Thyroid gland (tissue), 4 donors: ENCODE measurements at regions not wholly inside any gene's neighbourhood (a gene's known extent, or its start where the extent isn't known, plus 50 kb on each side); places are given as distances from the start of the nearest gene placed in this dataset.

Source experiments
- DNase-seq, 2 donors: peaks; one replicate each; pipeline ENCODE4 v3.0.0-alpha.2; 2019
- H3K27ac ChIP-seq, 3 donors: fragments of 200-600 bp; sonication (generic); 1 replicate in 2 of 3; 2 replicates in 1 of 3; pipeline ENCODE4 v1.5.1; 2016 to 2019; ENCODE audit warnings: mild to moderate bottlenecking in 1 of 3, moderate library complexity in 1 of 3
- H3K27me3 ChIP-seq: fragments of 200-600 bp; sonication (generic); one replicate; pipeline ENCODE4 v1.5.1; 2019
- H3K36me3 ChIP-seq, 2 donors: fragments of 200-600 bp; sonication (generic); one replicate each; pipeline ENCODE4 v1.5.1; 2016 to 2019
- H3K4me1 ChIP-seq, 2 donors: fragments of 200-600 bp; sonication (generic); one replicate each; pipeline ENCODE4 v1.5.1; 2017 to 2019
- H3K4me3 ChIP-seq, 3 donors: fragments of 200-600 bp; sonication (generic); replicated peaks in 1 of 3; 1 replicate in 2 of 3; 2 replicates in 1 of 3; pipeline ENCODE4 v1.5.1; 2016; ENCODE audit warnings: mild to moderate bottlenecking in 1 of 3
- H3K9me3 ChIP-seq: fragments of 200-600 bp; sonication (generic); one replicate; pipeline ENCODE4 v1.5.1; 2017
- CTCF ChIP-seq, 6 experiments: fragments of 200-600 bp in 3 of 6; fragments of 450-650 bp in 3 of 6; sonication (generic) in 3 of 6; IDR thresholded peaks; one replicate each; pipeline ENCODE4 v1.5.1; 2016 to 2019; ENCODE audit warnings: antibody characterized with exemption in 6 of 6, mild to moderate bottlenecking in 2 of 6, inconsistent platforms in 1 of 6, moderate library complexity in 1 of 6
- POLR2A ChIP-seq, 2 donors: fragments of 450-650 bp; IDR thresholded peaks; one replicate each; pipeline ENCODE4 v1.6.1; 2017; ENCODE audit warnings: antibody characterized with exemption in 2 of 2, mild to moderate bottlenecking in 2 of 2, moderate library complexity in 1 of 2
- WGBS, 2 donors: methylation state at CpG; one replicate each; pipeline ENCODE4 v1.1.5; 2017; 5-methylcytosine and 5-hydroxymethylcytosine counted together
- intact Hi-C: fragments of 100-400 bp; cut with DNase I; formaldehyde crosslinking; loops from one replicate; pipeline ENCODE4 v1.15.1; 2023

- intact Hi-C loops: no loop called here
- Histone ChIP-seq H3K36me3 (no peaks in the 10 kb centered on the region), H3K9me3 (no peaks in the 10 kb centered on the region), H3K27me3 (no peaks in the 10 kb centered on the region), H3K4me1 (no peaks in the 10 kb centered on the region), H3K4me3 (no peak overlapping the region), H3K27ac (no peak overlapping the region)
- TF ChIP-seq CTCF (IDR thresholded peaks at IDR 0.05) (no peak), POLR2A (IDR thresholded peaks at IDR 0.05) (no peak)
- 84 to 91% methylated on average over 4 of the region's 4 CpGs for WGBS, 2 donors
- DNase-seq: no peak
These were observed 890.8 kb upstream of the USP15 start for GRCh38 chr12:61369241-61369910.

GRCh38 chr12:61384511-61384910, 875.7 kb upstream of the USP15 start:
- intact Hi-C loops: no loop called here
- Histone ChIP-seq H3K4me3 (no peak overlapping the region), H3K9me3 (no peaks in the 10 kb centered on the region), H3K27ac (no peak overlapping the region), H3K27me3 (no peaks in the 10 kb centered on the region), H3K36me3 (no peaks in the 10 kb centered on the region), H3K4me1 (no peaks in the 10 kb centered on the region)
- no peak for TF ChIP-seq CTCF (IDR thresholded peaks at IDR 0.05)
- no peak for TF ChIP-seq POLR2A (IDR thresholded peaks at IDR 0.05)
- DNase-seq: no peak
- WGBS, 2 donors: 64 to 72% methylated on average over 1 of the region's 1 CpG

GRCh38 chr12:61385771-61386170, 874.4 kb upstream of the USP15 start:
- intact Hi-C loops: no loop called here
- no peaks in the 10 kb centered on the region for H3K36me3 ChIP-seq
- no peaks in the 10 kb centered on the region for H3K27me3 ChIP-seq
- H3K4me3 ChIP-seq: no peak overlapping the region
- TF ChIP-seq CTCF (IDR thresholded peaks at IDR 0.05) (no peak), POLR2A (IDR thresholded peaks at IDR 0.05) (no peak)
- H3K4me1 ChIP-seq: no peaks in the 10 kb centered on the region
- DNase-seq: no peak
- no peaks in the 10 kb centered on the region for H3K9me3 ChIP-seq
- H3K27ac ChIP-seq: no peak overlapping the region

- Histone ChIP-seq H3K9me3 (no peaks in the 10 kb centered on the region), H3K27me3 (no peaks in the 10 kb centered on the region), H3K4me1 (no peaks in the 10 kb centered on the region), H3K4me3 (no peak overlapping the region), H3K36me3 (no peaks in the 10 kb centered on the region), H3K27ac (no peak overlapping the region)
- TF ChIP-seq POLR2A (IDR thresholded peaks at IDR 0.05) (no peak), CTCF (IDR thresholded peaks at IDR 0.05) (no peak)
- DNase-seq: no peak
- intact Hi-C loops: no loop called here
These were observed 862.5 kb upstream of the USP15 start for GRCh38 chr12:61397668-61398067.

- Histone ChIP-seq H3K4me3 (no peak overlapping the region), H3K36me3 (no peaks in the 10 kb centered on the region), H3K9me3 (no peaks in the 10 kb centered on the region), H3K27ac (no peak overlapping the region), H3K27me3 (no peaks in the 10 kb centered on the region), H3K4me1 (no peaks in the 10 kb centered on the region)
- TF ChIP-seq CTCF (IDR thresholded peaks at IDR 0.05) (no peak), POLR2A (IDR thresholded peaks at IDR 0.05) (no peak)
- no peak for DNase-seq
- 38 to 40% methylated on average over 2 of the region's 2 CpGs for WGBS, 2 donors
- intact Hi-C loops: no loop called here
These were observed 848.0 kb upstream of the USP15 start for GRCh38 chr12:61412201-61412600.
